HG03103 (cell line): ENCODE measurements at regions not wholly inside any gene's neighbourhood (a gene's known extent, or its start where the extent isn't known, plus 50 kb on each side); places are given as distances from the start of the nearest gene placed in this dataset.
"Not testable (repeated sequence)": the region's sequence is repeated elsewhere in the genome, so short reads cannot be mapped to it uniquely, and the experiment has no call there.

Experiments
- ATAC-seq: cut with Tn5 transposase; IDR thresholded peaks from one replicate; pipeline ENCODE4 v1.9.1; 2021; ENCODE audit warnings: low read depth; ENCODE audit not compliant: unreplicated experiment

DNA sequence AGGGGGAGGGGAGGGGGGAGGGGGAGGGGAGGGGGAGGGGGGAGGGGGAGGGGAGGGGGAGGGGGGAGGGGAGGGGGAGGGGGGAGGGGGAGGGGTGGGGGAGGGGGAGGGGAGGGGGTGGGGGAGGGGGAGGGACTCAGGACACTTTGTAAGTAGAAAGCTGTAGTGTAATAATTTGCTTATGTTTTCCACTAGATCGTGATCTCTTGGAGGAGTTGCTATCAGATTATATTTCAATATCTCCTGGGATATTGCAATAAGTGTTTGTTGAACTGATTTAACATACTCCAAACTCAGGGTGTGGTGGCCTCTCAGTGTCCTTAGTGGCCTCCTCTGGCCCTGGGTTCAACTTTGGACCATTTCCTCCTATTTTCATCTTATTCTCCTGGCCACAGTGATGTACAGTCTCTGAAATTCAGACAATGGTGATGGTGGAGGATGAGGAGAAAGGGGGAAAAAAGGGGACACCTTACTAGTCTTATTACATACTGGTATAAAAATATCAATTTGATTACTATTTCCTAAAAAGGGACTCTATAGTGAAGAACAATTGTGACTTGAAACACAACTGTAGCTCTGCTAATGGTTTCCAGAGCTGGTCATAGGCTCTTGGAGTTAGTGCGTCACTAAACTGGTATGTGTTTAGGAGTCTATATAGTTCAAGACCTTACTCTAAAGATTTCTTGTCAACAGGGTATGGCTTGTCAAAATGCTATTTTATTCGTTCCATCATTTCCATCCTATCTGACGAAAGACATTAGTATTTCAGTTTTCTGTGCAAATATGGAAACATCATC, 89.6 kb downstream of the DDX1 start:
- ATAC-seq, result no peak

DNA sequence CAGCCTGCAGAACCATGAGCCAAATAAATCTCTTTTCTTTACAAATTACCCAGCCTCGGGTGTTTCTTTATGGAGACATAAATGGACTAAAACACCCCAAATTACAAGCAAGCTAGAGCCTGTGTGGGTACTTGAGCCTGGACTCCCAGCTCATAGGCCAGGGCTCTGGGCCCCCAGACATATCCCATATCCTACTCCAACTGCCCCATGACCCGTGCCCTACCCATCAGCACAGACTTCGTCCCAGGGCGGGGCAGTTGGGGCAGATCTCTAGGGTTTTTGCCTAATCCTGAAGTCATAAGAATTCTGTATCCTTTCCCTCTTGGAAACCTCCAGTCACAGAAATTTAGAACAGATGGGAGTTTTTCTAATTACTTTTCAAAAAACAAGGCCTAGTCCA, 90.7 kb downstream of the DDX1 start:
- no peak for ATAC-seq

GRCh38 chr2:15684161-15685039, 92.7 kb downstream of the DDX1 start:
- no peak for ATAC-seq

DNA sequence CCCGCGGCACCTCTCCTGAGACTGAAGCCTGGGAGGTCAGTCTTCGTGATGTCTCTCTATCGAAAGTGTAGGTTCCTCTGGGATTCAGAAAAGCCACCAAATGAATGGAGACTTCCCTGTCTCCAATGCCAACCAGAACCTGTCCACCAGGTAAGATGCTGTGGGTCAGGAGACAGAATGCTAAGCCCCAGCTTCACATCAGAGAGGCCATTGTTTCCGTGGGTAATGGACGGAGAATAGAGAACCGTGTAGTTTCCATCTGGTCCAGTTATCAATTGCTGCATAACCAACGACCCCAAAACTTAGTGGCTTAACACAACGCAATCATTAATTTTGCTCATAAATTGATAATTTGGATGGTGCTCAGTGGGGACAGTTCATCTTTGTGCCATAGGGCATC, 93.5 kb downstream of the DDX1 start:
- no peak for ATAC-seq

GRCh38 chr2:15686643-15687042, 95.0 kb downstream of the DDX1 start:
- ATAC-seq, result no peak

- ATAC-seq, result no peak
Measured at GRCh38 chr2:15687243-15687642, 95.6 kb downstream of the DDX1 start.

GRCh38 chr2:15687720-15688119, 96.1 kb downstream of the DDX1 start:
- no peak for ATAC-seq

DNA sequence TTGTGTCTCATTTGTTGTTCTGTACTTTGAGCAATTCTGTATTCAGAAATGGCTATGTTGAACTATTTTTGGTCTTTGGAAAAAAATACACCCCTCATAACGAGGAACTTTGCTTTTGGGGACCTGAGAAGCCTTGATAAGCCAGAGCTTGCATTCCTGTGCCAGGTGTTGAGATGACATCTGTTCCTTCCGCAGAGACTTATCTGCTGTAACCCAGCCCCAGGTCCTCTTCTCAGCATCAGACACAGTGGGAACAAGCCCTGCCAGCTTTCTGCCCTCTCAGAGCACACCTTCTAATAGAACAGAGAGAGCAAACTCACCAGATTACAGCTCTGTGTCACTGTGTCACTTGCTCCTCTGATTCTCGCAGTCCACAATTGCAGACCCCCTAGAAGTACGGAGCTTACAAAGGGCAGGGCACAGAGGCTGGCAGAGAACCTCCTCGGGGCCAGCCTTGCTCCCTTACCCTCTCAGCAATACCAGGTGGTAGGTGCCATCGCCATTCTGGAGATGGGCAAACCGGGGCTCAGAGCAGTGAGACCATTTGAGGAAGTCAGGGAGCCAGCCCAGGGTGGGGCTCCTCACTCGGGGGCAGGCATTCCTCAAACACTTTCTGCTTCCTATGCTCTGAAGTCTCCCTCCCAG, 97.4 kb downstream of the DDX1 start:
- no peak for ATAC-seq

GRCh38 chr2:15689654-15690053, 98.0 kb downstream of the DDX1 start:
- ATAC-seq, result no peak

DNA sequence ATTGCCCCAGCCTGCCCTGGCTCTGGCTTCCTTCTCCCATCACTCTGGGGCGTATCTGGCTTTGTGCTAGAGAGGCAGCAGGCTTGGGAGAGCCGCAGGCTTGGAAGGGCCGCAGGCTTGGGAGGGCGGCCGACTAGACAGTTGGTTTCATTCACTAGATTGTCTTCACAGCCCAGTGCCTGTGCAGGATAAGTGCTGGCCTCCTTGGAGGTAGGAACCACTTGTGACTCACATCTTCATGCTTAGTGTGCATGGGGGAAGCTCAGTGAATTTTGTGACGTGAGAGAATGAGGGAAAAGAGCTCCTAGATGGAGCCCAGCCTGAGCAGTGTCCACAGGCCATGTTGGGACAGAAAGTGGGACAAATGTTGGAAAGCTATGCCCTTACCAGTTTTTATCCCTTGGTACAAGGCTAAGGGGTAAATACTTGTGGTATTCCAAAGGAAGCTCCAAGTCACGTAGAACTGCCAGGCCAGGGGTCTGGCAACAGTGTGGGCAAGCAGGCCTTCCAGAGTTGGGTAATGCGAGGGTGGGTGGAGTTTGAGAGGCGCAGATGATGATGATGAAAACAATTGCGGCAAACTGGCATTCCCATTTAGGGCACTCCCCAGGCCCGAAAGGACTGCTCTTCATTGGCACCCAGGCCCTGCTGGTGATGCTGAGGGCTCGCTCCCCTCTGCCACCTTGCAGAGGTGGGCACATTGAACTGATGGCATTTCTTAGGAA, 100.1 kb downstream of the DDX1 start:
- ATAC-seq, result no peak

- no peak for ATAC-seq
Measured at GRCh38 chr2:15692551-15693377, 101.1 kb downstream of the DDX1 start.

DNA sequence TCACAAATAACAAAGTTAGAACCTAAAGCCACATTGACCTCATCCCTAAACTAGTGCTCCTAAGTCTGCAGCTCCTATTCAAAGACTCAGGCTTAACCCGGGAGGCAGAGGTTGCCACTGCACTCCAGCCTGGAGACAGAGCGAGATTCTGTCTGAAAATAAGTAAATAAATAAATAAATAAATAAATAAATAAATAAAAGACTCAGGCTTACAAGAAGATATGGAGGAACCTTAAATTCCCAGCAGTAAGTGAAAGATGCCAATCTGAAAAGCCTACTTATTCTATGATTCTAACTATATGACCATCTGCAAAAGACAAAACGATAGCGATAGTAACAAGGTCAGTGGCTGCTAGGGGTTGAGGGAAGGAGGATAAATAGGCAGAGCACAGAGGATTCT, 101.7 kb downstream of the DDX1 start:
- no peak for ATAC-seq

DNA sequence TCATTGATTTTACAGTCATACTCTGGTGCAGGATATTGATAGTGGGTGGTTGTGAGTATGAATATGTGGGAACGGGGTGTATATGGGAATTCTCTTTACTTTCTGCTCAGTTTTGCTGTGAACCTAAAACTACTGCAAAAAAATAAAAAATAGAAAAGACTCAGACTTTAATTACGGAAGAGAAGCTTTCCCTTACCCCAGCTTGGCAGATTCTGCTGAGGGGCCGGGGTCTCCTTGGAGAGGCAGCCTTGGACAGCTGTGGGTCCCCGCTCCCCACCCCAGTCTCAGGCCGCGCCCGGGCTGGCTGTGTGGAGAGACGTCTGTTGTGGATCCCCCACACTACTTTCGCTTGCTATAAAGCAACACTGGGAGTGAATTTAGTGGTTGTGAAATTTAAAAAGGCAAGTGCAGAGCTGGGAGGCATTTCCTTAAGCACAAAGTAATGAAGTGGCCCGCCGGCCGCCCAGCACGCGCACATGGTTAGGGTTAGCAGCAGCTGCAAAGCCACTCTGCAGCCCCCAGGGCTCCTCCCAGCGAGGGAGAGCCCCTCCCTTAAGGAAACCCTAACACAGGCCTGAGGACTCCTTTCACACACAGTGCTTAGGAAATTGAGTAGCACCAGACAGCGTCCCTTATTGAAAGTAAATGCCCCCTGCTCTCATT, 102.4 kb downstream of the DDX1 start:
- no peak for ATAC-seq

DNA sequence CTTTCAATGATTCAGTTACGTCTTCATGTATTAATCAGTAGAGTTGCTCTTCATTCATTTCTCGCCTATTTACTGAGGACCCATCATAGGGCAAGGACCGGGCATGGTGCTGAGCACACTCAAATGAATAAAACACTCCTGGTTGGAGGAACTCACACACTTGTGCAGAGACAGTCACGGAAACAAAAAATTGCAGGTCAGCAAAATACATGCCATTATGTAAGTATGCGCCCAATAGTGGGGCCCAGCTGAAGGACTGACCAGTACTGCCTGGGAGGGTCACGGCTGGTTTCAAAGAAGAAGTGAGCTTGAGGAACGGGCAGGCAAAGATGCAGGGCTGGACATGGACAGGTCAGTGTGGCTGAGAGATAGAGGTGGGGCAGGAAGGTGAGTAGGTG, 102.9 kb downstream of the DDX1 start:
- ATAC-seq, result no peak

DNA sequence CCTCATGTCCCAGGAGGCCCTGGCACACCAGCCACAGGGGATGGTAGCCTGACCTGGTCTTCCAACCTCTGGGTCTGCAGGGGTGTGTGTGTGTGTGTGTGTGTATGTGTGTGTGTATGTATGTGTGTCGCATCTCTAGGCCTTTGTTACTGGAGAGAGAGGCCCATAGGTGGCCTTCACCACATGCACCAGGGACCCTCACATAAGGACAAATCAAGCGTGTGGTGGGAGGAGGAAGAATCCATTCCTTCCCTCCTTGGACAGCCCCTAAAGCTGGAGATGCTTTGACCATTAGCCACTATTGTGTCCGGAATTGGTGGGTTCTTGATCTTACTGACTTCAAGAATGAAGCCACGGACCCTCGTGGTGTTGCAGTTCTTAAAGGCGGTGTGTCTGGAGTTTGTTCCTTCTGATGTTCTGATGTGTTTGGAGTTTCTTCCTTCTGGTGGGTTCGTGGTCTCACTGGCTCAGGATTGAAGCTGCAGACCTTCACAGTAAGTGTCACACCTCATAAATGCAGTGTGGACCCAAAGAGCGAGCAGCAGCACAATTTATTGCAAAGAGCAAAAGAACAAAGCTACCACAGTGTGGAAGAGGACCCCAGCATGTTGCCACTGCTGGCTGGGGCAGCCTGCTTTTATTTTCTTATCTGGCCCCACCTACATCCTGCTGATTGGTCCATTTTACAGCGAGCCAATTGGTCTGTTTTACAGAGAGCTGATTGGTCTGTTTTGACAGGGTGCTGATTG, 104.1 kb downstream of the DDX1 start:
- no peak for ATAC-seq

GRCh38 chr2:15696606-15697170, 105.0 kb downstream of the DDX1 start:
- not testable (repeated sequence) for ATAC-seq

- no peak for ATAC-seq
Measured at GRCh38 chr2:15700131-15700530, 108.5 kb downstream of the DDX1 start.

DNA sequence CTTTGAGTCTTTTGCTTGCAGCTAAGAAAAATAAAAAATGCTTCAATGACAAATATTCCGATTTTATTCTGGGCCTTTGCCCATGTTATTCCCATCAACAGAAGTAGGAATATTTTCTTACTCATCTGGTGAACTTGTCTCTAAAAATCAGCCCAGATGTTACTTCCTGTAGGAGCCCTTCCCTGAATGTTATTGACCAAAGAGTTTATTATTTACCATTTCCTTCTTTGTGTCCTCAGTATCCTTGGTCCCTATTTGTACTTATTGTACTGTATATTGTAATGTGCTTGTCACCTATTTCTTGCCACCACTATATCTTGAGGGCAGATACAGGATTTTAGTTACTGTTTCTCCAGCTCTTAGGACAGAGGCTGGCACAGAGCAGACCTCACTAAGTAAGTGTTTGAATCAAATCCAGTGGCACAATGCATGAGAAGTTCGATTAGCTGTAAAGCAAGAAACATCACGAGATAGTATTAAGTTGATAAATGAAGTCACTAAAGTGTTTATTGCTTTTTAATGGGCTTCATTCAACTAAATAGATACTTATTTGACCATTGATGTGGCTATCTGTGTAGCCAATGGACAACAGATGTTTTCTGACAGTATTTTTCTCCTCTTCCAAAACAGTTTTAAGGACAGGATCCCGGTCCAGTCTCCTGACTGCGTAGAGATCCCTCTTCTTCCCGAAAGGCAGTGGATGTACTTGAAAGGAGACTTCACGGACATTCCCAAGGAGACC, 109.1 kb downstream of the DDX1 start:
- ATAC-seq, result no peak
